HepG2 (cell line): ENCODE measurements at regions not wholly inside any gene's neighbourhood (a gene's known extent, or its start where the extent isn't known, plus 50 kb on each side); places are given as distances from the start of the nearest gene placed in this dataset.

Experiments used
- ARNT2 ChIP-seq: sonication (generic); formaldehyde crosslinking; IDR thresholded peaks from 2 replicates; pipeline ENCODE4 v1.8.0; 2022; ENCODE audit warnings: mild to moderate bottlenecking, low read depth, missing genetic modification reagents, moderate library complexity
- ATF2 ChIP-seq: sonication (generic); formaldehyde crosslinking; IDR thresholded peaks from 2 replicates; pipeline ENCODE4 v1.4.0; 2020; ENCODE audit warnings: missing genetic modification reagents
- DR1 ChIP-seq: sonication (generic); formaldehyde crosslinking; IDR thresholded peaks from 2 replicates; pipeline ENCODE4 v1.8.0; 2021; ENCODE audit warnings: mild to moderate bottlenecking, missing genetic modification reagents, inconsistent platforms
- E2F2 ChIP-seq: sonication (generic); formaldehyde crosslinking; IDR thresholded peaks from 2 replicates; pipeline ENCODE4 v1.4.0; 2020; ENCODE audit warnings: missing genetic modification reagents, borderline replicate concordance
- FOXM1 ChIP-seq: sonication (generic); formaldehyde crosslinking; IDR thresholded peaks from 2 replicates; pipeline ENCODE4 v1.5.0; 2020; ENCODE audit warnings: missing genetic modification reagents
- NR2F6 ChIP-seq, 2 experiments: IDR thresholded peaks; 2 replicates each; pipeline ENCODE4 v1.6.1; 2016; ENCODE audit warnings: antibody characterized with exemption in 1 of 2, mild to moderate bottlenecking in 1 of 2
- TBL1XR1 ChIP-seq: fragments of 150-350 bp; IDR thresholded peaks from 2 replicates; pipeline ENCODE4 v1.6.1; 2014; ENCODE audit warnings: borderline replicate concordance, low read length; ENCODE audit not compliant: partially characterized antibody
- THAP11 ChIP-seq: IDR thresholded peaks from 2 replicates; pipeline ENCODE4 v1.6.1; 2016; ENCODE audit warnings: missing biosample characterization, missing genetic modification reagents
- THYN1 ChIP-seq: sonication (generic); formaldehyde crosslinking; IDR thresholded peaks from 2 replicates; pipeline ENCODE4 v1.8.1; 2023; ENCODE audit warnings: low read depth, mild to moderate bottlenecking, moderate library complexity, missing genetic modification reagents, borderline replicate concordance
- ZNF121 ChIP-seq: sonication (generic); formaldehyde crosslinking; IDR thresholded peaks from 2 replicates; pipeline ENCODE4 v1.5.0; 2020; ENCODE audit warnings: mild to moderate bottlenecking, missing genetic modification reagents
- ZNF775 ChIP-seq: sonication (generic); formaldehyde crosslinking; IDR thresholded peaks from 2 replicates; pipeline ENCODE4 v1.4.0; 2020; ENCODE audit warnings: missing genetic modification reagents, mild to moderate bottlenecking, moderate library complexity, borderline replicate concordance
- ZSCAN20 ChIP-seq: sonication (generic); formaldehyde crosslinking; IDR thresholded peaks from 2 replicates; pipeline ENCODE4 v1.4.0; 2020; ENCODE audit warnings: missing genetic modification reagents, mild to moderate bottlenecking, borderline replicate concordance
- TF ChIP-seq, protein P1 (sequence below): sonication (generic); formaldehyde crosslinking; IDR thresholded peaks from 2 replicates; pipeline ENCODE4 v1.4.0; 2020; ENCODE audit warnings: mild to moderate bottlenecking, missing genetic modification reagents
- TF ChIP-seq, protein P2 (sequence below): sonication (generic); formaldehyde crosslinking; IDR thresholded peaks from 2 replicates; pipeline ENCODE4 v1.5.0; 2020; ENCODE audit warnings: mild to moderate bottlenecking, missing genetic modification reagents, moderate library complexity

DNA sequence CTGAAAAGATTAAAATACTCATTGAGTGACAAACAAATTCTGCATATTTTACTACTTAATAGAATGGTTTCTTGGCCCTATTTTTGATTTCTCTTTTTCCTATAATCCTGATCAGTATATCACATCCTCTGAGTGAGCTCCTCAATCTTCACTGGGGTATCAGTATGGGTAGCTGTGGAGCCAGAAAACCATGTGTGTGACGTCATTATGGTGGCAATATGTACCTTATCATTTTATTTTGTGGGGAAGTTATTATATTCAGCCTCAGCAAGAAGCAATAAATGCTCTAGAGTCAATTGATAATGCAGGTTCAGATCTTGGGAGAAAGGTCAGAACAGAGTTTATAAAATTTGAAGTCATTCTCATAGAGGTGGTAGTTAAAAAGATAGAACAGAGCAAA, 1135.7 kb upstream of the CADM2 start:
- TF ChIP-seq ATF2 (CRISPR knock-in tag) (no peak), DR1 (no peak), ZNF121 (CRISPR knock-in tag) (no peak), THYN1 (CRISPR knock-in tag) (no peak), NR2F6 (IDR thresholded peaks at IDR 0.05) (no peak), NR2F6 (CRISPR knock-in tag; IDR thresholded peaks at IDR 0.05) (no peak), TBL1XR1 (no peak), E2F2 (no peak), ZSCAN20 (CRISPR knock-in tag) (no peak), THAP11 (no peak), FOXM1 (no peak), ZNF775 (no peak), ARNT2 (CRISPR knock-in tag) (no peak)
- TF ChIP-seq, protein P1, sequence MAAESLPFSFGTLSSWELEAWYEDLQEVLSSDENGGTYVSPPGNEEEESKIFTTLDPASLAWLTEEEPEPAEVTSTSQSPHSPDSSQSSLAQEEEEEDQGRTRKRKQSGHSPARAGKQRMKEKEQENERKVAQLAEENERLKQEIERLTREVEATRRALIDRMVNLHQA (CRISPR knock-in tag): no peak
- TF ChIP-seq, protein P2, sequence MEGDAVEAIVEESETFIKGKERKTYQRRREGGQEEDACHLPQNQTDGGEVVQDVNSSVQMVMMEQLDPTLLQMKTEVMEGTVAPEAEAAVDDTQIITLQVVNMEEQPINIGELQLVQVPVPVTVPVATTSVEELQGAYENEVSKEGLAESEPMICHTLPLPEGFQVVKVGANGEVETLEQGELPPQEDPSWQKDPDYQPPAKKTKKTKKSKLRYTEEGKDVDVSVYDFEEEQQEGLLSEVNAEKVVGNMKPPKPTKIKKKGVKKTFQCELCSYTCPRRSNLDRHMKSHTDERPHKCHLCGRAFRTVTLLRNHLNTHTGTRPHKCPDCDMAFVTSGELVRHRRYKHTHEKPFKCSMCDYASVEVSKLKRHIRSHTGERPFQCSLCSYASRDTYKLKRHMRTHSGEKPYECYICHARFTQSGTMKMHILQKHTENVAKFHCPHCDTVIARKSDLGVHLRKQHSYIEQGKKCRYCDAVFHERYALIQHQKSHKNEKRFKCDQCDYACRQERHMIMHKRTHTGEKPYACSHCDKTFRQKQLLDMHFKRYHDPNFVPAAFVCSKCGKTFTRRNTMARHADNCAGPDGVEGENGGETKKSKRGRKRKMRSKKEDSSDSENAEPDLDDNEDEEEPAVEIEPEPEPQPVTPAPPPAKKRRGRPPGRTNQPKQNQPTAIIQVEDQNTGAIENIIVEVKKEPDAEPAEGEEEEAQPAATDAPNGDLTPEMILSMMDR: no peak
